ENCODE measurements at regions not wholly inside any gene's neighbourhood (a gene's known extent, or its start where the extent isn't known, plus 50 kb on each side); places are given as distances from the start of the nearest gene placed in this dataset.

- no peak for TF ChIP-seq FOXK2 (IDR thresholded peaks at IDR 0.05)
- no peak for TF ChIP-seq SMAD3 (CRISPR knock-in tag; IDR thresholded peaks at IDR 0.05)
- TF ChIP-seq ZNF543 (CRISPR knock-in tag; IDR thresholded peaks at IDR 0.05), result no peak
- no peak for TF ChIP-seq REST (IDR thresholded peaks at IDR 0.05; ENCODE audit: borderline replicate concordance in 1 of 2, low read depth in 1 of 2, low read length in 2 of 2)
- no peak for TF ChIP-seq POLR2A (IDR thresholded peaks at IDR 0.05; ENCODE audit: insufficient read depth in 1 of 2, low read depth in 2 of 2, low read length in 2 of 2)
- TF ChIP-seq, protein P1, sequence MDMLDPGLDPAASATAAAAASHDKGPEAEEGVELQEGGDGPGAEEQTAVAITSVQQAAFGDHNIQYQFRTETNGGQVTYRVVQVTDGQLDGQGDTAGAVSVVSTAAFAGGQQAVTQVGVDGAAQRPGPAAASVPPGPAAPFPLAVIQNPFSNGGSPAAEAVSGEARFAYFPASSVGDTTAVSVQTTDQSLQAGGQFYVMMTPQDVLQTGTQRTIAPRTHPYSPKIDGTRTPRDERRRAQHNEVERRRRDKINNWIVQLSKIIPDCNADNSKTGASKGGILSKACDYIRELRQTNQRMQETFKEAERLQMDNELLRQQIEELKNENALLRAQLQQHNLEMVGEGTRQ (IDR thresholded peaks at IDR 0.05; ENCODE audit: low read depth, low read length), result no peak
- TF ChIP-seq, protein P1 (CRISPR knock-in tag; IDR thresholded peaks at IDR 0.05; ENCODE audit: borderline replicate concordance), result no peak
- no peak for TF ChIP-seq FOSL1 (CRISPR knock-in tag; IDR thresholded peaks at IDR 0.05; ENCODE audit: borderline replicate concordance)
- TF ChIP-seq PAX8 (CRISPR knock-in tag; IDR thresholded peaks at IDR 0.05; ENCODE audit: borderline replicate concordance), result no peak
- TF ChIP-seq CREB1 (IDR thresholded peaks at IDR 0.05), result no peak
- no peak for TF ChIP-seq CREB1 (CRISPR knock-in tag; IDR thresholded peaks at IDR 0.05)
- TF ChIP-seq EED (CRISPR knock-in tag; IDR thresholded peaks at IDR 0.05), result no peak
Measured at GRCh38 chr20:22795433-22795832, 211.1 kb upstream of the FOXA2 start.

Data from HepG2 (cell line).